DND-41 (cell line): ENCODE measurements at regions not wholly inside any gene's neighbourhood (a gene's known extent, or its start where the extent isn't known, plus 50 kb on each side); places are given as distances from the start of the nearest gene placed in this dataset.

Source experiments
- EZH2 ChIP-seq: IDR thresholded peaks from 3 replicates; pipeline ENCODE4 v1.6.1; 2012; ENCODE audit warnings: borderline replicate concordance, low read depth, mild to moderate bottlenecking, moderate library complexity, low read length, inconsistent platforms; ENCODE audit not compliant: severe bottlenecking
- TF ChIP-seq, protein P1 (sequence below): IDR thresholded peaks from 2 replicates; pipeline ENCODE4 v1.5.1; 2012; ENCODE audit warnings: borderline replicate concordance, low read length, moderate library complexity, mild to moderate bottlenecking; ENCODE audit not compliant: poor library complexity, severe bottlenecking; ENCODE audit errors: extremely low read depth

DNA sequence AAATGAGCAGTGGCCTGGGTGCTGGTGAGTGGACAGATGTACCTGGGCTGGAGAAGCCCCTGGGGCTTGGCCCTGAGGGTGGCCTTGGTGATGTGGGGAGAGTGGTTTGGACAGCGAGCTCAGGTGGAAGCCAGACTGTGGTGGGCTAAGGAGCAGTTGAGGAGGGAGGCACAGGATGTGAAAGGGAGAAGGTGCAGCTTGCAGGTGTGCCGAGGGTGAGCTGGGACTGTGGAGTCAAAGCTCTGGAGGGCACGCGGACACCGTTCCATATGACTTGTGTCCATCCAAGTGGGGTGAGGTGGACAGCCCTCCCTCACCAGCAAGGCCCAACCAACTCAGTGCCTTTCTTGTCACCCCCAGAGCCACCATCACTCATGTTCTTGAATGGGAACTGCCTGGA lies 170.8 kb upstream of the ZNF267 start:
- TF ChIP-seq, protein P1, sequence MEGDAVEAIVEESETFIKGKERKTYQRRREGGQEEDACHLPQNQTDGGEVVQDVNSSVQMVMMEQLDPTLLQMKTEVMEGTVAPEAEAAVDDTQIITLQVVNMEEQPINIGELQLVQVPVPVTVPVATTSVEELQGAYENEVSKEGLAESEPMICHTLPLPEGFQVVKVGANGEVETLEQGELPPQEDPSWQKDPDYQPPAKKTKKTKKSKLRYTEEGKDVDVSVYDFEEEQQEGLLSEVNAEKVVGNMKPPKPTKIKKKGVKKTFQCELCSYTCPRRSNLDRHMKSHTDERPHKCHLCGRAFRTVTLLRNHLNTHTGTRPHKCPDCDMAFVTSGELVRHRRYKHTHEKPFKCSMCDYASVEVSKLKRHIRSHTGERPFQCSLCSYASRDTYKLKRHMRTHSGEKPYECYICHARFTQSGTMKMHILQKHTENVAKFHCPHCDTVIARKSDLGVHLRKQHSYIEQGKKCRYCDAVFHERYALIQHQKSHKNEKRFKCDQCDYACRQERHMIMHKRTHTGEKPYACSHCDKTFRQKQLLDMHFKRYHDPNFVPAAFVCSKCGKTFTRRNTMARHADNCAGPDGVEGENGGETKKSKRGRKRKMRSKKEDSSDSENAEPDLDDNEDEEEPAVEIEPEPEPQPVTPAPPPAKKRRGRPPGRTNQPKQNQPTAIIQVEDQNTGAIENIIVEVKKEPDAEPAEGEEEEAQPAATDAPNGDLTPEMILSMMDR: no peak
- no peak for TF ChIP-seq EZH2
